Adrenal gland (tissue), 5 donors: ENCODE measurements at regions not wholly inside any gene's neighbourhood (a gene's known extent, or its start where the extent isn't known, plus 50 kb on each side); places are given as distances from the start of the nearest gene placed in this dataset.

ENCODE experiments used
- CTCF ChIP-seq, 6 experiments: fragments of 450-650 bp in 4 of 6; fragments of 200-600 bp in 2 of 6; sonication (generic) in 1 of 6; IDR thresholded peaks; 1 replicate in 5 of 6; 2 replicates in 1 of 6; pipeline versions ENCODE4 v1.5.1 to v1.8.0; 2016 to 2021; ENCODE audit warnings: antibody characterized with exemption in 6 of 6, mild to moderate bottlenecking in 2 of 6, moderate library complexity in 1 of 6
- POLR2A ChIP-seq, 2 donors: fragments of 450-650 bp; IDR thresholded peaks; one replicate each; pipeline ENCODE4 v1.6.1; 2017; ENCODE audit warnings: antibody characterized with exemption in 2 of 2, mild to moderate bottlenecking in 2 of 2, moderate library complexity in 1 of 2
- donor health status: DM: no; HTN: no; CAD: no.

GRCh38 chr4:27315625-27316024, 455.0 kb downstream of the STIM2 start:
- TF ChIP-seq CTCF (IDR thresholded peaks at IDR 0.05) (no peak), POLR2A (IDR thresholded peaks at IDR 0.05) (no peak)
